ENCODE measurements at regions not wholly inside any gene's neighbourhood (a gene's known extent, or its start where the extent isn't known, plus 50 kb on each side); places are given as distances from the start of the nearest gene placed in this dataset.
A peak's percentile ranks its signal among the peaks of the same experiment; 100 is the strongest.
"Not testable (repeated sequence)": the region's sequence is repeated elsewhere in the genome, so short reads cannot be mapped to it uniquely, and the experiment has no call there.

GRCh38 chr18:76307293-76307690 lies 187.8 kb downstream of the ZNF516 start:
- no peak for DNase-seq

- peak in 1 of 2 donors; percentile 4 for DNase-seq
These were observed 188.3 kb downstream of the ZNF516 start for GRCh38 chr18:76306685-76307292.

- DNase-seq: no peak
These were observed 209.2 kb downstream of the ZNF516 start for GRCh38 chr18:76285866-76286265.

- DNase-seq: no peak
These were observed 213.5 kb downstream of the ZNF516 start for GRCh38 chr18:76281565-76281964.

GRCh38 chr18:76277801-76278200 lies 217.2 kb downstream of the ZNF516 start:
- no peak for DNase-seq

- no peak for DNase-seq
These were observed 219.2 kb downstream of the ZNF516 start for GRCh38 chr18:76275727-76276313.

GRCh38 chr18:76274468-76275289 lies 220.4 kb downstream of the ZNF516 start:
- peak in 1 of 2 donors; percentile 14 for DNase-seq

GRCh38 chr18:76273956-76274355 lies 221.1 kb downstream of the ZNF516 start:
- no peak for DNase-seq

GRCh38 chr18:76273036-76273545 lies 222.0 kb downstream of the ZNF516 start:
- DNase-seq: no peak

GRCh38 chr18:76267423-76267822 lies 227.6 kb downstream of the ZNF516 start:
- not testable (repeated sequence) for DNase-seq

GRCh38 chr18:76266236-76266991 lies 228.6 kb downstream of the ZNF516 start:
- no peak for DNase-seq

- DNase-seq: no peak
These were observed 229.4 kb downstream of the ZNF516 start for GRCh38 chr18:76265497-76266235.

GRCh38 chr18:76264876-76265250 lies 230.2 kb downstream of the ZNF516 start:
- no peak for DNase-seq

- DNase-seq: no peak
These were observed 230.7 kb downstream of the ZNF516 start for GRCh38 chr18:76264198-76264875.

GRCh38 chr18:76263046-76264005 lies 231.7 kb downstream of the ZNF516 start:
- no peak for DNase-seq

GRCh38 chr18:76260941-76261472 lies 234.0 kb downstream of the ZNF516 start:
- DNase-seq: no peak

- no peak for DNase-seq
These were observed 235.3 kb downstream of the ZNF516 start for GRCh38 chr18:76259711-76260110.

GRCh38 chr18:76259096-76259495 lies 235.9 kb downstream of the ZNF516 start:
- no peak for DNase-seq

GRCh38 chr18:76258209-76258608 lies 236.8 kb downstream of the ZNF516 start:
- DNase-seq: no peak

- no peak for DNase-seq
These were observed 239.9 kb downstream of the ZNF516 start for GRCh38 chr18:76255070-76255683.

All from stimulated activated CD4-positive, alpha-beta T cell treated with anti-CD3 and anti-CD28 coated beads, Interleukin-2, amount 100 ng/mL, for 24 hours (primary cell).